Hepatocyte (in vitro differentiated cells): ENCODE measurements at regions not wholly inside any gene's neighbourhood (a gene's known extent, or its start where the extent isn't known, plus 50 kb on each side); places are given as distances from the start of the nearest gene placed in this dataset.
A peak's percentile ranks its signal among the peaks of the same experiment; 100 is the strongest.

Experiments used
- DNase-seq: peaks from one replicate; pipeline ENCODE4 v3.0.0-alpha.2; 2016; ENCODE audit warnings: low spot score
- H2AFZ ChIP-seq: fragments of 200-600 bp; sonication (generic); 2 replicates; pipeline ENCODE4 v1.6.0; 2016; ENCODE audit warnings: antibody characterized with exemption, mild to moderate bottlenecking
- H3K27ac ChIP-seq: fragments of 200-600 bp; sonication (generic); 2 replicates; pipeline ENCODE4 v1.5.1; 2016; ENCODE audit warnings: mild to moderate bottlenecking
- H3K27me3 ChIP-seq: fragments of 200-600 bp; sonication (generic); 2 replicates; pipeline ENCODE4 v1.6.1; 2016
- H3K36me3 ChIP-seq: fragments of 200-600 bp; sonication (generic); replicated peaks from 2 replicates; pipeline ENCODE4 v1.5.1; 2016; ENCODE audit warnings: low read depth; ENCODE audit not compliant: insufficient read depth
- H3K4me1 ChIP-seq: fragments of 200-600 bp; sonication (generic); 2 replicates; pipeline ENCODE4 v1.5.1; 2016; ENCODE audit warnings: mild to moderate bottlenecking, moderate library complexity; ENCODE audit not compliant: insufficient read depth
- H3K4me2 ChIP-seq: fragments of 200-600 bp; sonication (generic); 2 replicates; pipeline ENCODE4 v1.6.0; 2016
- H3K4me3 ChIP-seq: fragments of 200-600 bp; sonication (generic); 2 replicates; pipeline ENCODE4 v1.5.1; 2016; ENCODE audit warnings: mild to moderate bottlenecking
- H3K79me2 ChIP-seq: fragments of 200-600 bp; sonication (generic); 2 replicates; pipeline ENCODE4 v1.6.0; 2017; ENCODE audit warnings: mild to moderate bottlenecking
- H3K9me2 ChIP-seq: fragments of 200-600 bp; sonication (generic); replicated peaks from 2 replicates; pipeline ENCODE4 v1.6.0; 2017; ENCODE audit warnings: mild to moderate bottlenecking; ENCODE audit not compliant: insufficient read depth
- H3K9me3 ChIP-seq: fragments of 200-600 bp; sonication (generic); 2 replicates; pipeline ENCODE4 v1.5.1; 2016; ENCODE audit warnings: low read depth, mild to moderate bottlenecking
- H4K20me1 ChIP-seq: fragments of 200-600 bp; sonication (generic); 2 replicates; pipeline ENCODE4 v1.6.0; 2016; ENCODE audit warnings: mild to moderate bottlenecking; ENCODE audit not compliant: insufficient read depth, poor library complexity, severe bottlenecking
- EZH2 ChIP-seq: fragments of 200-600 bp; sonication (generic); IDR thresholded peaks from 2 replicates; pipeline ENCODE4 v1.6.1; 2016; ENCODE audit warnings: antibody characterized with exemption, mild to moderate bottlenecking, borderline replicate concordance
- EZH2phosphoT487 ChIP-seq: fragments of 200-600 bp; sonication (generic); IDR thresholded peaks from one replicate; pipeline ENCODE4 v1.6.1; 2018; ENCODE audit warnings: antibody characterized with exemption, mild to moderate bottlenecking, low read depth, moderate library complexity; ENCODE audit not compliant: unreplicated experiment, severe bottlenecking
- WGBS: methylation state at CpG from one replicate; pipeline ENCODE4 v1.1.6; 2016; ENCODE audit warnings: low lambda C conversion rate; ENCODE audit errors: missing lambda C conversion rate; 5-methylcytosine and 5-hydroxymethylcytosine counted together
- TF ChIP-seq, protein P1 (sequence below): fragments of 200-600 bp; sonication (generic); IDR thresholded peaks from 2 replicates; pipeline ENCODE4 v1.5.1; 2016; ENCODE audit warnings: antibody characterized with exemption, mild to moderate bottlenecking; ENCODE audit not compliant: poor library complexity

DNA sequence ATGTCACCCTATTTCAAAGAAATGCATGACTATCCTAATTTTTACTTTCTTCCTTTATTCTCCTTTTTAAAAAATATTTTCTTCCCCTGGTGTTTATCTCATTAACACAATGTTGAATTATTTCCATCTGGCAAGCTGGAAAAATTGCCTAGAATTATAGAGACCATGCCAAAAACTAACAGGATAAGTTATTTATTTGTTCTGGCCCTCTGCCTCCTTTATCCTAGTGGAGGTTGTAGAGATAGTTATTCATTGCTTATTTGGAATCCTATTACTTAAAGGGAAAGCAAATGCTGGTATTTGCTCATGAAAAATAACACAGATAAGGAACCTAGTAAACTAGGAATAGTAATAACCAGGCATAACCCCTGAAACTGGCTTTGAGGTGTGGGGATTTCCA is 684.9 kb upstream of the KIF2B start:
- no peaks in the 10 kb centered on the region for H3K27me3 ChIP-seq
- H3K4me3 ChIP-seq: no peak overlapping the region
- TF ChIP-seq EZH2 (no peak), EZH2phosphoT487 (no peak)
- TF ChIP-seq, protein P1, sequence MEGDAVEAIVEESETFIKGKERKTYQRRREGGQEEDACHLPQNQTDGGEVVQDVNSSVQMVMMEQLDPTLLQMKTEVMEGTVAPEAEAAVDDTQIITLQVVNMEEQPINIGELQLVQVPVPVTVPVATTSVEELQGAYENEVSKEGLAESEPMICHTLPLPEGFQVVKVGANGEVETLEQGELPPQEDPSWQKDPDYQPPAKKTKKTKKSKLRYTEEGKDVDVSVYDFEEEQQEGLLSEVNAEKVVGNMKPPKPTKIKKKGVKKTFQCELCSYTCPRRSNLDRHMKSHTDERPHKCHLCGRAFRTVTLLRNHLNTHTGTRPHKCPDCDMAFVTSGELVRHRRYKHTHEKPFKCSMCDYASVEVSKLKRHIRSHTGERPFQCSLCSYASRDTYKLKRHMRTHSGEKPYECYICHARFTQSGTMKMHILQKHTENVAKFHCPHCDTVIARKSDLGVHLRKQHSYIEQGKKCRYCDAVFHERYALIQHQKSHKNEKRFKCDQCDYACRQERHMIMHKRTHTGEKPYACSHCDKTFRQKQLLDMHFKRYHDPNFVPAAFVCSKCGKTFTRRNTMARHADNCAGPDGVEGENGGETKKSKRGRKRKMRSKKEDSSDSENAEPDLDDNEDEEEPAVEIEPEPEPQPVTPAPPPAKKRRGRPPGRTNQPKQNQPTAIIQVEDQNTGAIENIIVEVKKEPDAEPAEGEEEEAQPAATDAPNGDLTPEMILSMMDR: no peak
- H3K9me3 ChIP-seq: no peaks in the 10 kb centered on the region
- no peak for DNase-seq
- H3K9me2 ChIP-seq: no peaks in the 10 kb centered on the region
- no peaks in the 10 kb centered on the region for H3K36me3 ChIP-seq
- no peak overlapping the region for H2AFZ ChIP-seq
- no peaks in the 10 kb centered on the region for H4K20me1 ChIP-seq
- no peaks in the 10 kb centered on the region for H3K79me2 ChIP-seq
- H3K4me1 ChIP-seq: no peaks in the 10 kb centered on the region
- no peak overlapping the region for H3K4me2 ChIP-seq
- H3K27ac ChIP-seq: no peak overlapping the region

GRCh38 chr17:53135969-53136368 is 686.8 kb upstream of the KIF2B start:
- no peaks in the 10 kb centered on the region for H3K9me3 ChIP-seq
- TF ChIP-seq EZH2phosphoT487: no peak
- no peaks in the 10 kb centered on the region for H3K4me1 ChIP-seq
- H3K79me2 ChIP-seq: no peaks in the 10 kb centered on the region
- no peaks in the 10 kb centered on the region for H3K9me2 ChIP-seq
- H4K20me1 ChIP-seq: no peaks in the 10 kb centered on the region
- WGBS: 56% methylated on average over 3 of the region's 3 CpGs
- no peaks in the 10 kb centered on the region for H3K36me3 ChIP-seq
- no peak overlapping the region for H3K27ac ChIP-seq
- H3K4me3 ChIP-seq: no peak overlapping the region
- H2AFZ ChIP-seq: no peak overlapping the region
- no peaks in the 10 kb centered on the region for H3K27me3 ChIP-seq
- no peak overlapping the region for H3K4me2 ChIP-seq
- DNase-seq: no peak

GRCh38 chr17:53134548-53134947 is 688.2 kb upstream of the KIF2B start:
- WGBS: 49% methylated on average over 5 of the region's 5 CpGs
- Histone ChIP-seq H3K36me3 (no peaks in the 10 kb centered on the region), H4K20me1 (no peaks in the 10 kb centered on the region), H3K27ac (no peak overlapping the region), H3K9me2 (no peaks in the 10 kb centered on the region), H3K9me3 (no peaks in the 10 kb centered on the region), H3K79me2 (no peaks in the 10 kb centered on the region), H3K4me3 (no peak overlapping the region), H3K4me1 (no peaks in the 10 kb centered on the region), H3K4me2 (peak overlapping the region; percentile 10), H2AFZ (no peak overlapping the region), H3K27me3 (no peaks in the 10 kb centered on the region)
- no peak for DNase-seq
- TF ChIP-seq EZH2phosphoT487 (no peak), EZH2 (no peak)
- TF ChIP-seq, protein P1: no peak

- H3K36me3 ChIP-seq: no peaks in the 10 kb centered on the region
- no peak overlapping the region for H3K27ac ChIP-seq
- no peaks in the 10 kb centered on the region for H3K79me2 ChIP-seq
- H4K20me1 ChIP-seq: no peaks in the 10 kb centered on the region
- H3K9me2 ChIP-seq: no peaks in the 10 kb centered on the region
- 60% methylated on average over 5 of the region's 5 CpGs for WGBS
- H3K4me3 ChIP-seq: no peak overlapping the region
- no peak for DNase-seq
- no peaks in the 10 kb centered on the region for H3K27me3 ChIP-seq
- H3K4me2 ChIP-seq: no peak overlapping the region
- no peaks in the 10 kb centered on the region for H3K9me3 ChIP-seq
- no peak overlapping the region for H2AFZ ChIP-seq
- TF ChIP-seq EZH2: no peak
- TF ChIP-seq EZH2phosphoT487: no peak
- TF ChIP-seq, protein P1: no peak
- H3K4me1 ChIP-seq: no peaks in the 10 kb centered on the region
Measured at GRCh38 chr17:53133876-53134275, 688.9 kb upstream of the KIF2B start.
